CD4-positive, alpha-beta T cell (primary cell): ENCODE measurements at regions not wholly inside any gene's neighbourhood (a gene's known extent, or its start where the extent isn't known, plus 50 kb on each side); places are given as distances from the start of the nearest gene placed in this dataset.

Experiments used
- ATAC-seq: fragments of 200-7000 bp; cut with Tn5 transposase; one replicate; pipeline ENCODE4 v1.10.0; 2022; ENCODE audit warnings: mild to moderate bottlenecking; ENCODE audit not compliant: poor library complexity
- CTCF ChIA-PET: fragments of 350-600 bp; sonication (Branson Sonifier 250); formaldehyde crosslinking; loops from one replicate; lab custom pipeline; 2021; ENCODE audit warnings: antibody characterized with exemption, inconsistent platforms; lab: Charles Lee
- POLR2A ChIA-PET: fragments of 350-600 bp; sonication (Branson Sonifier 250); formaldehyde crosslinking; loops from one replicate; lab custom pipeline; 2021; ENCODE audit warnings: antibody characterized with exemption, inconsistent platforms; lab: Charles Lee
- DNase-seq, 14 experiments: peaks; one replicate each; pipeline ENCODE4 v3.0.0-alpha.2; 2013 to 2020; ENCODE audit warnings: mixed read lengths in 2 of 14
- H3K27ac ChIP-seq, 2 donors: one replicate each; pipeline versions ENCODE4 v1.5.1 to v1.7.0; 2013; ENCODE audit warnings: low read length in 2 of 2, low read depth in 1 of 2, mild to moderate bottlenecking in 1 of 2
- H3K27me3 ChIP-seq, 2 experiments: 1 replicate in 1 of 2; 2 replicates in 1 of 2; pipeline versions ENCODE4 v1.6.1 to v1.7.0; 2013; ENCODE audit warnings: low read length in 2 of 2, control low read depth in 1 of 2, mild to moderate bottlenecking in 1 of 2, moderate library complexity in 1 of 2; ENCODE audit not compliant: insufficient read depth in 2 of 2, control insufficient read depth in 1 of 2
- H3K36me3 ChIP-seq: one replicate; pipeline ENCODE4 v1.6.1; 2013; ENCODE audit warnings: low read length, control low read depth; ENCODE audit not compliant: insufficient read depth
- H3K4me1 ChIP-seq: one replicate; pipeline ENCODE4 v1.6.1; 2013; ENCODE audit warnings: low read length, control low read depth; ENCODE audit not compliant: insufficient read depth
- H3K4me3 ChIP-seq: one replicate; pipeline ENCODE4 v1.5.1; 2013; ENCODE audit warnings: mild to moderate bottlenecking, low read length, moderate library complexity
- H3K9me3 ChIP-seq, 2 experiments: 1 replicate in 1 of 2; 2 replicates in 1 of 2; pipeline versions ENCODE4 v1.6.1 to v1.7.0; 2013; ENCODE audit warnings: low read length in 2 of 2, mild to moderate bottlenecking in 2 of 2, control low read depth in 1 of 2, moderate library complexity in 1 of 2; ENCODE audit not compliant: control insufficient read depth in 1 of 2, insufficient read depth in 1 of 2
- H3K27ac Mint-ChIP-seq: one replicate; pipeline ENCODE4 v1.8.0; 2020; ENCODE audit warnings: mixed read lengths
- H3K27me3 Mint-ChIP-seq: one replicate; pipeline ENCODE4 v1.8.0; 2021; ENCODE audit warnings: mixed read lengths
- H3K36me3 Mint-ChIP-seq: one replicate; pipeline ENCODE4 v1.8.0; 2021; ENCODE audit warnings: low read depth, mixed read lengths
- H3K4me1 Mint-ChIP-seq: one replicate; pipeline ENCODE4 v1.8.0; 2021; ENCODE audit warnings: low read depth, mixed read lengths
- H3K4me3 Mint-ChIP-seq: one replicate; pipeline ENCODE4 v1.8.0; 2020; ENCODE audit warnings: mild to moderate bottlenecking, mixed read lengths
- H3K9me3 Mint-ChIP-seq: one replicate; pipeline ENCODE4 v1.8.0; 2020; ENCODE audit warnings: mixed read lengths
- CTCF ChIP-seq: fragments of 200-600 bp; IDR thresholded peaks from one replicate; pipeline ENCODE4 v1.8.0; 2022; ENCODE audit warnings: antibody characterized with exemption, mild to moderate bottlenecking
- intact Hi-C, 2 experiments: fragments of 100-400 bp; cut with DNase I in 1 of 2; cut with micrococcal nuclease in 1 of 2; formaldehyde crosslinking; loops; one replicate each; pipeline versions ENCODE4 v1.15.1 to v1.9.0; 2023 to 2025; cut with DNase I, micrococcal nuclease

- no peak for TF ChIP-seq CTCF
- Histone ChIP-seq H3K4me1 (no peaks in the 10 kb centered on the region), H3K27me3 (no peaks in the 10 kb centered on the region), H3K9me3 (no peaks in the 10 kb centered on the region), H3K36me3 (no peaks in the 10 kb centered on the region), H3K27ac (no peak overlapping the region), H3K4me3 (no peak overlapping the region)
- H3K27me3 Mint-ChIP-seq = no peaks in the 10 kb centered on the region
- peaks cover under 1% of the 10 kb centered on the region for H3K9me3 Mint-ChIP-seq
- H3K36me3 Mint-ChIP-seq = no peaks in the 10 kb centered on the region
- DNase-seq (no peak), ATAC-seq (no peak)
- CTCF ChIA-PET = no interaction called here
- no peak overlapping the region for H3K27ac Mint-ChIP-seq
- H3K4me3 Mint-ChIP-seq = no peak overlapping the region
- POLR2A ChIA-PET = no interaction called here
- H3K4me1 Mint-ChIP-seq = no peaks in the 10 kb centered on the region
- intact Hi-C loops = no loop called here
Measured at GRCh38 chr6:98514796-98515195, 319.6 kb upstream of the POU3F2 start.

- Mint-ChIP-seq H3K4me1 (no peaks in the 10 kb centered on the region), H3K36me3 (no peaks in the 10 kb centered on the region), H3K9me3 (peaks cover 2% of the 10 kb centered on the region), H3K27ac (no peak overlapping the region), H3K4me3 (no peak overlapping the region), H3K27me3 (no peaks in the 10 kb centered on the region)
- no peaks in the 10 kb centered on the region for H3K27me3 ChIP-seq
- H3K4me1 ChIP-seq = no peaks in the 10 kb centered on the region
- DNase-seq (no peak), ATAC-seq (no peak)
- intact Hi-C loops = no loop called here
- ChIA-PET CTCF (no interaction called here), POLR2A (no interaction called here)
- no peak overlapping the region for H3K4me3 ChIP-seq
- TF ChIP-seq CTCF = no peak
- no peak overlapping the region for H3K27ac ChIP-seq
- no peaks in the 10 kb centered on the region for H3K9me3 ChIP-seq
- H3K36me3 ChIP-seq = no peaks in the 10 kb centered on the region
Measured at GRCh38 chr6:98516206-98516605, 318.2 kb upstream of the POU3F2 start.

- Mint-ChIP-seq H3K27ac (no peak overlapping the region), H3K36me3 (no peaks in the 10 kb centered on the region), H3K4me3 (no peak overlapping the region), H3K9me3 (peaks cover 2% of the 10 kb centered on the region), H3K4me1 (no peaks in the 10 kb centered on the region), H3K27me3 (no peaks in the 10 kb centered on the region)
- Histone ChIP-seq H3K4me1 (no peaks in the 10 kb centered on the region), H3K4me3 (no peak overlapping the region), H3K27ac (no peak overlapping the region), H3K9me3 (no peaks in the 10 kb centered on the region), H3K36me3 (no peaks in the 10 kb centered on the region), H3K27me3 (no peaks in the 10 kb centered on the region)
- intact Hi-C loops = no loop called here
- DNase-seq (no peak), ATAC-seq (no peak)
- TF ChIP-seq CTCF = no peak
- CTCF ChIA-PET = no interaction called here
- POLR2A ChIA-PET = no interaction called here
Measured at GRCh38 chr6:98516866-98517265, 317.5 kb upstream of the POU3F2 start.
